SK-N-MC (cell line): ENCODE measurements at regions not wholly inside any gene's neighbourhood (a gene's known extent, or its start where the extent isn't known, plus 50 kb on each side); places are given as distances from the start of the nearest gene placed in this dataset.
"Not testable (repeated sequence)": the region's sequence is repeated elsewhere in the genome, so short reads cannot be mapped to it uniquely, and the experiment has no call there.

Source experiments
- DNase-seq: peaks from one replicate; pipeline ENCODE4 v3.0.0-alpha.2; 2011; ENCODE audit warnings: low read depth, low spot score
- H3K27ac ChIP-seq: fragments of 200-600 bp; sonication (generic); 2 replicates; pipeline ENCODE4 v1.5.1; 2016; ENCODE audit warnings: mixed run types
- H3K36me3 ChIP-seq: fragments of 200-600 bp; sonication (generic); 2 replicates; pipeline ENCODE4 v1.6.1; 2017; ENCODE audit warnings: antibody characterized with exemption, low read length, mixed read lengths; ENCODE audit not compliant: insufficient read depth
- H3K4me3 ChIP-seq: fragments of 200-600 bp; sonication (generic); 2 replicates; pipeline ENCODE4 v1.5.1; 2016
- H3K9ac ChIP-seq: fragments of 200-600 bp; sonication (generic); 2 replicates; pipeline ENCODE4 v1.8.0; 2017; ENCODE audit warnings: mixed run types, mixed read lengths; ENCODE audit not compliant: insufficient read length
- H3K9me3 ChIP-seq: fragments of 200-600 bp; sonication (generic); 2 replicates; pipeline ENCODE4 v1.6.1; 2017; ENCODE audit warnings: low read depth, mild to moderate bottlenecking, antibody characterized with exemption, low read length, moderate library complexity, mixed read lengths
- EZH2 ChIP-seq: fragments of 200-600 bp; sonication (generic); IDR thresholded peaks from one replicate; pipeline ENCODE4 v1.6.1; 2017; ENCODE audit warnings: antibody characterized with exemption
- FOXP2 ChIP-seq: optimal IDR thresholded peaks from 2 replicates; pipeline ENCODE3; 2011; ENCODE audit warnings: mild to moderate bottlenecking, moderate library complexity; ENCODE audit not compliant: insufficient read depth; ENCODE audit errors: extremely low read length, control extremely low read depth
- POLR2AphosphoS5 ChIP-seq: IDR thresholded peaks from 2 replicates; pipeline ENCODE4 v1.6.1; 2012; ENCODE audit warnings: mild to moderate bottlenecking, low read depth, low read length, borderline replicate concordance

GRCh38 chr9:100720922-100721321 is 143.0 kb downstream of the CAVIN4 start:
- no peak overlapping the region for H3K9ac ChIP-seq
- no peak overlapping the region for H3K27ac ChIP-seq
- no peaks in the 10 kb centered on the region for H3K9me3 ChIP-seq
- no peak overlapping the region for H3K4me3 ChIP-seq
- no peak for TF ChIP-seq FOXP2
- TF ChIP-seq POLR2AphosphoS5 = no peak
- TF ChIP-seq EZH2 = no peak
- no peak for DNase-seq
- no peaks in the 10 kb centered on the region for H3K36me3 ChIP-seq

GRCh38 chr9:100724886-100725285 is 147.0 kb downstream of the CAVIN4 start:
- Histone ChIP-seq H3K9ac (no peak overlapping the region), H3K27ac (no peak overlapping the region), H3K36me3 (no peaks in the 10 kb centered on the region), H3K9me3 (no peaks in the 10 kb centered on the region), H3K4me3 (no peak overlapping the region)
- DNase-seq = no peak
- no peak for TF ChIP-seq POLR2AphosphoS5
- TF ChIP-seq EZH2 = no peak
- no peak for TF ChIP-seq FOXP2

GRCh38 chr9:100725371-100725770 is 147.5 kb downstream of the CAVIN4 start:
- no peaks in the 10 kb centered on the region for H3K9me3 ChIP-seq
- H3K36me3 ChIP-seq = no peaks in the 10 kb centered on the region
- H3K9ac ChIP-seq = no peak overlapping the region
- no peak overlapping the region for H3K4me3 ChIP-seq
- H3K27ac ChIP-seq = no peak overlapping the region
- TF ChIP-seq POLR2AphosphoS5 (no peak), FOXP2 (no peak)
- DNase-seq = no peak

- no peak overlapping the region for H3K4me3 ChIP-seq
- H3K36me3 ChIP-seq = no peaks in the 10 kb centered on the region
- H3K27ac ChIP-seq = no peak overlapping the region
- no peak for DNase-seq
- H3K9me3 ChIP-seq = no peaks in the 10 kb centered on the region
- no peak for TF ChIP-seq FOXP2
- TF ChIP-seq EZH2 = no peak
- no peak for TF ChIP-seq POLR2AphosphoS5
- no peak overlapping the region for H3K9ac ChIP-seq
These were observed 151.5 kb downstream of the CAVIN4 start for GRCh38 chr9:100729336-100729895.

GRCh38 chr9:100730086-100730485 is 152.2 kb downstream of the CAVIN4 start:
- DNase-seq = no peak
- TF ChIP-seq EZH2 (no peak), FOXP2 (no peak), POLR2AphosphoS5 (no peak)
- Histone ChIP-seq H3K9ac (no peak overlapping the region), H3K36me3 (no peaks in the 10 kb centered on the region), H3K4me3 (no peak overlapping the region), H3K9me3 (no peaks in the 10 kb centered on the region), H3K27ac (no peak overlapping the region)

- H3K9me3 ChIP-seq = no peaks in the 10 kb centered on the region
- no peaks in the 10 kb centered on the region for H3K36me3 ChIP-seq
- no peak overlapping the region for H3K4me3 ChIP-seq
- no peak for DNase-seq
- TF ChIP-seq FOXP2 = no peak
- no peak for TF ChIP-seq POLR2AphosphoS5
- no peak for TF ChIP-seq EZH2
- no peak overlapping the region for H3K27ac ChIP-seq
- no peak overlapping the region for H3K9ac ChIP-seq
These were observed 153.2 kb downstream of the CAVIN4 start for GRCh38 chr9:100731038-100731556.

GRCh38 chr9:100731557-100731956 is 153.7 kb downstream of the CAVIN4 start:
- DNase-seq = no peak
- no peak overlapping the region for H3K27ac ChIP-seq
- H3K9me3 ChIP-seq = no peaks in the 10 kb centered on the region
- H3K36me3 ChIP-seq = no peaks in the 10 kb centered on the region
- H3K9ac ChIP-seq = no peak overlapping the region
- no peak overlapping the region for H3K4me3 ChIP-seq
- TF ChIP-seq POLR2AphosphoS5 (no peak), EZH2 (no peak), FOXP2 (no peak)

- no peak for TF ChIP-seq EZH2
- no peak for TF ChIP-seq FOXP2
- no peak for TF ChIP-seq POLR2AphosphoS5
- Histone ChIP-seq H3K27ac (no peak overlapping the region), H3K9ac (no peak overlapping the region), H3K9me3 (no peaks in the 10 kb centered on the region), H3K36me3 (no peaks in the 10 kb centered on the region), H3K4me3 (no peak overlapping the region)
- no peak for DNase-seq
These were observed 161.3 kb downstream of the CAVIN4 start for GRCh38 chr9:100739208-100739607.

GRCh38 chr9:100739666-100740065 is 161.8 kb downstream of the CAVIN4 start:
- Histone ChIP-seq H3K9me3 (no peaks in the 10 kb centered on the region), H3K27ac (no peak overlapping the region), H3K4me3 (no peak overlapping the region), H3K36me3 (no peaks in the 10 kb centered on the region), H3K9ac (no peak overlapping the region)
- DNase-seq = no peak
- TF ChIP-seq EZH2 = no peak

GRCh38 chr9:100748930-100749329 is 171.1 kb downstream of the CAVIN4 start:
- H3K27ac ChIP-seq, H3K4me3 ChIP-seq, H3K9ac ChIP-seq, H3K36me3 ChIP-seq, H3K9me3 ChIP-seq, DNase-seq: not testable (repeated sequence)
